Endothelial cell of umbilical vein (primary cell): ENCODE measurements at regions not wholly inside any gene's neighbourhood (a gene's known extent, or its start where the extent isn't known, plus 50 kb on each side); places are given as distances from the start of the nearest gene placed in this dataset.

Experiments
- BruUV-seq: library from RNA; stranded (reverse); fragments of 400-500 nt; replicated peaks from 2 replicates; lab custom pipeline; 2021; lab: Mats Ljungman, UMichigan
- CTCF ChIA-PET: fragments of 300-600, 350-600 bp; sonication (Branson Sonifier 250); formaldehyde crosslinking; loops from one replicate; lab custom pipeline; 2021; ENCODE audit warnings: antibody characterized with exemption, inconsistent platforms; lab: Charles Lee
- POLR2A ChIA-PET: fragments of 300-600, 350-600 bp; sonication (Branson Sonifier 250); formaldehyde crosslinking; loops from one replicate; lab custom pipeline; 2021; ENCODE audit warnings: antibody characterized with exemption, inconsistent platforms; lab: Charles Lee
- DNase-seq: peaks from one replicate; pipeline ENCODE4 v3.0.0-alpha.2; 2011; ENCODE audit warnings: low read depth, low spot score
- FAIRE-seq: peaks from 2 replicates; lab custom pipeline; 2011; peaks lifted over from hg19 to GRCh38; lab: Jason Lieb, UNC
- H2AFZ ChIP-seq: 2 replicates; pipeline ENCODE4 v1.6.0; 2012; ENCODE audit warnings: low read depth, low read length, control low read depth, inconsistent platforms
- H3K27ac ChIP-seq: 2 replicates; pipeline ENCODE4 v1.5.1; 2011; ENCODE audit warnings: low read depth, mild to moderate bottlenecking, control low read depth, low read length, moderate library complexity; ENCODE audit not compliant: insufficient read depth
- H3K27me3 ChIP-seq, 2 experiments: 2 replicates each; pipeline versions ENCODE4 v1.6.0 to v1.6.1; 2011; ENCODE audit warnings: low read length in 2 of 2, mixed read lengths in 1 of 2; ENCODE audit not compliant: control insufficient read depth in 2 of 2, insufficient read depth in 2 of 2
- H3K36me3 ChIP-seq, 2 experiments: 2 replicates in 1 of 2; 3 replicates in 1 of 2; pipeline ENCODE4 v1.5.1; 2011; ENCODE audit warnings: low read length in 2 of 2, mild to moderate bottlenecking in 1 of 2, moderate library complexity in 1 of 2; ENCODE audit not compliant: control insufficient read depth in 2 of 2, insufficient read depth in 2 of 2; ENCODE audit errors: extremely low read depth in 1 of 2
- H3K4me1 ChIP-seq: 3 replicates; pipeline ENCODE4 v1.5.1; 2011; ENCODE audit warnings: mild to moderate bottlenecking, low read length; ENCODE audit not compliant: control insufficient read depth, insufficient read depth; ENCODE audit errors: extremely low read depth
- H3K4me2 ChIP-seq: 2 replicates; pipeline ENCODE4 v1.6.1; 2011; ENCODE audit warnings: low read length, control low read depth, mixed read lengths; ENCODE audit not compliant: insufficient read depth
- H3K4me3 ChIP-seq, 3 experiments: fragments of 200-600 bp in 1 of 3; sonication (generic), shearing (Covaris generic) in 1 of 3; replicated peaks in 1 of 3; 2 replicates each; pipeline ENCODE4 v1.5.1; 2011 to 2016; ENCODE audit warnings: control low read depth in 3 of 3, low read length in 3 of 3, mild to moderate bottlenecking in 2 of 3, inconsistent platforms in 1 of 3, low read depth in 1 of 3, moderate library complexity in 1 of 3; ENCODE audit not compliant: insufficient read depth in 1 of 3
- H3K79me2 ChIP-seq: 2 replicates; pipeline ENCODE4 v1.6.0; 2012; ENCODE audit warnings: low read length, inconsistent platforms; ENCODE audit not compliant: control insufficient read depth, insufficient read depth
- H3K9ac ChIP-seq: replicated peaks from 2 replicates; pipeline ENCODE3; 2011; ENCODE audit warnings: low read length, control low read depth; ENCODE audit not compliant: insufficient read depth; ENCODE audit errors: extremely low read depth
- H3K9me1 ChIP-seq: replicated peaks from 3 replicates; pipeline ENCODE4 v1.6.0; 2011; ENCODE audit warnings: mild to moderate bottlenecking, low read length; ENCODE audit not compliant: control insufficient read depth, insufficient read depth; ENCODE audit errors: extremely low read depth
- H3K9me3 ChIP-seq: replicated peaks from 2 replicates; pipeline ENCODE4 v1.5.1; 2012; ENCODE audit warnings: low read length, inconsistent platforms; ENCODE audit not compliant: control insufficient read depth, insufficient read depth
- H4K20me1 ChIP-seq: replicated peaks from 2 replicates; pipeline ENCODE3; 2011; ENCODE audit warnings: mild to moderate bottlenecking, low read length; ENCODE audit not compliant: control insufficient read depth, insufficient read depth; ENCODE audit errors: extremely low read depth
- CTCF ChIP-seq, 2 donors: IDR thresholded peaks; 1 replicate in 1 of 2; 2 replicates in 1 of 2; pipeline ENCODE4 v1.5.1; 2011; ENCODE audit warnings: low read length in 2 of 2, mild to moderate bottlenecking in 2 of 2, moderate library complexity in 2 of 2, control low read depth in 1 of 2, inconsistent platforms in 1 of 2, low read depth in 1 of 2; ENCODE audit not compliant: insufficient read depth in 1 of 2; ENCODE audit errors: extremely low read depth in 1 of 2
- EZH2 ChIP-seq: IDR thresholded peaks from 2 replicates; pipeline ENCODE4 v1.6.1; 2012; ENCODE audit warnings: borderline replicate concordance, low read depth, mild to moderate bottlenecking, moderate library complexity, low read length, inconsistent platforms; ENCODE audit not compliant: severe bottlenecking
- FOS ChIP-seq: IDR thresholded peaks from 2 replicates; pipeline ENCODE4 v1.6.1; 2011; ENCODE audit warnings: mild to moderate bottlenecking, low read length, moderate library complexity, borderline replicate concordance; ENCODE audit not compliant: insufficient read depth
- GATA2 ChIP-seq: IDR thresholded peaks from 2 replicates; pipeline ENCODE4 v1.7.0; 2011; ENCODE audit warnings: low read depth, mild to moderate bottlenecking, moderate library complexity, mixed read lengths, low read length; ENCODE audit not compliant: insufficient read length, insufficient read depth
- JUN ChIP-seq: IDR thresholded peaks from 2 replicates; pipeline ENCODE4 v1.6.1; 2011; ENCODE audit warnings: borderline replicate concordance, low read depth; ENCODE audit not compliant: insufficient read length, insufficient read depth
- MAX ChIP-seq: IDR thresholded peaks from 2 replicates; pipeline ENCODE4 v1.6.1; 2011; ENCODE audit not compliant: insufficient read depth, insufficient read length
- MYC ChIP-seq: IDR thresholded peaks from one replicate; pipeline ENCODE4 v1.6.1; 2011; ENCODE audit warnings: mild to moderate bottlenecking, low read depth, low read length
- POLR2A ChIP-seq: IDR thresholded peaks from 2 replicates; pipeline ENCODE4 v1.6.1; 2012; ENCODE audit warnings: low read depth, mild to moderate bottlenecking, control low read depth, low read length
- POLR2AphosphoS5 ChIP-seq: IDR thresholded peaks from 2 replicates; pipeline ENCODE4 v1.6.1; 2012; ENCODE audit warnings: low read depth, mild to moderate bottlenecking, control low read depth, low read length, moderate library complexity; ENCODE audit not compliant: insufficient read depth
- dilution Hi-C: fragments of 300-500 bp; cut with MboI; formaldehyde crosslinking; loops from one replicate; pipeline ENCODE4 v1.15.0; 2019; ENCODE audit warnings: low sequenced_read_pairs; ENCODE audit not compliant: extremely low pct_ligation_motif_present
- intact Hi-C: fragments of 100-400 bp; cut with micrococcal nuclease; formaldehyde crosslinking; loops from one replicate; pipeline ENCODE4 v1.10.0; 2022

- Histone ChIP-seq H3K9ac (no peak overlapping the region), H4K20me1 (no peaks in the 10 kb centered on the region), H3K36me3 (no peaks in the 10 kb centered on the region), H2AFZ (no peak overlapping the region), H3K9me1 (no peaks in the 10 kb centered on the region), H3K27ac (no peak overlapping the region), H3K4me2 (no peak overlapping the region), H3K9me3 (no peaks in the 10 kb centered on the region), H3K79me2 (no peaks in the 10 kb centered on the region), H3K27me3 (no peaks in the 10 kb centered on the region), H3K4me3 (no peak overlapping the region), H3K4me1 (no peaks in the 10 kb centered on the region)
- CTCF ChIA-PET: no interaction called here
- FAIRE-seq (no peak), DNase-seq (no peak)
- no TSS peak for BruUV-seq
- intact Hi-C loops: no loop called here
- TF ChIP-seq MYC (no peak), POLR2A (no peak), FOS (no peak)
- dilution Hi-C loops: no loop called here
- POLR2A ChIA-PET: no interaction called here
Observed at GRCh38 chrX:30151964-30152363, 63.4 kb upstream of the MAGEB2 start.

GRCh38 chrX:30153175-30153880 lies 62.0 kb upstream of the MAGEB2 start:
- FAIRE-seq (no peak), DNase-seq (no peak)
- no peak overlapping the region for H3K4me3 ChIP-seq
- H3K4me2 ChIP-seq: no peak overlapping the region
- no peaks in the 10 kb centered on the region for H3K27me3 ChIP-seq
- no peak overlapping the region for H3K27ac ChIP-seq
- dilution Hi-C loops (no loop called here), intact Hi-C loops (no loop called here)
- H3K9me3 ChIP-seq: no peaks in the 10 kb centered on the region
- no peaks in the 10 kb centered on the region for H3K9me1 ChIP-seq
- CTCF ChIA-PET: no interaction called here
- no peak overlapping the region for H2AFZ ChIP-seq
- no peaks in the 10 kb centered on the region for H3K4me1 ChIP-seq
- TF ChIP-seq POLR2AphosphoS5: no peak
- TF ChIP-seq FOS: no peak
- TF ChIP-seq CTCF (IDR thresholded peaks at IDR 0.05; ENCODE audit: extremely low read depth in 1 of 2, insufficient read depth in 1 of 2, low read depth in 1 of 2, low read length in 2 of 2): no peak
- no peak for TF ChIP-seq MAX
- TF ChIP-seq POLR2A: no peak
- no peak for TF ChIP-seq GATA2
- TF ChIP-seq MYC: no peak
- TF ChIP-seq JUN: no peak
- TF ChIP-seq EZH2: no peak
- POLR2A ChIA-PET: no interaction called here
- H3K79me2 ChIP-seq: no peaks in the 10 kb centered on the region
- no peaks in the 10 kb centered on the region for H3K36me3 ChIP-seq
- H3K9ac ChIP-seq: no peak overlapping the region
- no TSS peak for BruUV-seq
- no peaks in the 10 kb centered on the region for H4K20me1 ChIP-seq
